Ureter (tissue), 1 donor: ENCODE measurements at regions not wholly inside any gene's neighbourhood (a gene's known extent, or its start where the extent isn't known, plus 50 kb on each side); places are given as distances from the start of the nearest gene placed in this dataset.

ENCODE experiments used
- DNase-seq: peaks from one replicate; pipeline ENCODE4 v3.0.0-alpha.2; 2020; ENCODE audit warnings: low spot score
- donor health status: DM: yes; HTN: yes; CAD: no.

DNA sequence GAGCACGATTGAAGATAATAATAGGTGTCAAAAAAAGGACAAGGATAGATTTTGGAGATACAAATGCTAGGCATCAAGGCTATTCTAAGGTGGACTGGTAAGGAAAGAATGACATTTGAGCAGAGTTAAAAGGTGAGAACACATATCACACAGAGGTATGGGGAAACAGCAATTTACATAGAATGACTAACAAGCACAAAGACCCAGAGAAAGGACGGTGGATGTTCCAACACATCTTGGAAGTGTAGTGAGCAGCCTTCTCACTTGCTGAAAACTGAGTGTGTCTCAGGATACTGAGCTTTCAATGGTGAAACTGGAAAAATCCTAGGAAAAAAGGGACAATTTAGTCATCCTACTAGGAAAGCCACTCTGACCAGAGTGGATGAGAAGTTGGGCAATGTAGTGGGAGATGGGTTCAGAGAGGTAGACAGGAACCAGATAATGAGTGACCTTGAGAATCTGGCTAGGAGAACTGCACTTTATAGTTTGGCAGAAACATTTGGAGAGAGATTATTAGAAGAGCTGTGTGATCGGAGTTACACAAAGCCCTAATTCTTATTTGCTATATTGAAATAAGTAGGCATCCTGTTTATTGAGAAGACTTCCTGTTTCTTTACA, 706.0 kb downstream of the KCNA4 start:
- DNase-seq, result no peak

DNA sequence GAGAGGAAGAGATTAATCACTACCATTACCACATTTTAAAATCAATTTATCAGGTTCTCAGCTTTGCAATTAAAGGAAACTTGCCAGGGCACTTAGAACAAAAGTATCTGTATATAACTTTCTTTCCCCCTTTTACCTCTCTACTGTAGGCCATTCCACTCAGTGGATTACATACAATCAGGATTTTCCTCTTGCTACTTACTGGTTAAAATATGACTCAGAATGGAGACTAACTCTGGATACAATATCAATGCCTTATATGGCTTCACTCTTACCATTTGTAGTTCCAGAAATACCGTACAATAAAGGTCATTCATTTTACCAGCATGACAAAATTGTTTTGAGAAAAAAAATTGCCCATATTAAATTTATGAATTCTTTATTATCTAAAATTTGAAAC, 706.8 kb downstream of the KCNA4 start:
- DNase-seq, result no peak

DNA sequence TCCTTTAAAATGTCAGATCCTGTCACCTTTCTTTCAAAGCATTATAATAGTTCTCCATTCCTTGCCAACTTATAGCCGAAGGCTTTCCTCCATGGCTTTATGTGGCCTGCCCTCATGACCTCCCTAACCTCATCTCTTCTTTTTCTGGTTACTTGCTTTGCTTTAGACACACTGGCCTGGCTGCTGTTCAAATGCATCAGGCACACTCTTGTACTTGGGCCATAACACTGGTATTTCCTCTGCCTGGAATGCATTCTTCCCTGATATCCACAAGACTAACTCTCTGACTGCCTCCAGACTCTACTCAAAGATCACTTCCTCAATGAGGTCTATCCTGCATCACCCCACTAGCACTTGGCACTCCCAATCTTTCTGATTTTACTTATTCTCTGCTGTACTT, 710.3 kb downstream of the KCNA4 start:
- no peak for DNase-seq

DNA sequence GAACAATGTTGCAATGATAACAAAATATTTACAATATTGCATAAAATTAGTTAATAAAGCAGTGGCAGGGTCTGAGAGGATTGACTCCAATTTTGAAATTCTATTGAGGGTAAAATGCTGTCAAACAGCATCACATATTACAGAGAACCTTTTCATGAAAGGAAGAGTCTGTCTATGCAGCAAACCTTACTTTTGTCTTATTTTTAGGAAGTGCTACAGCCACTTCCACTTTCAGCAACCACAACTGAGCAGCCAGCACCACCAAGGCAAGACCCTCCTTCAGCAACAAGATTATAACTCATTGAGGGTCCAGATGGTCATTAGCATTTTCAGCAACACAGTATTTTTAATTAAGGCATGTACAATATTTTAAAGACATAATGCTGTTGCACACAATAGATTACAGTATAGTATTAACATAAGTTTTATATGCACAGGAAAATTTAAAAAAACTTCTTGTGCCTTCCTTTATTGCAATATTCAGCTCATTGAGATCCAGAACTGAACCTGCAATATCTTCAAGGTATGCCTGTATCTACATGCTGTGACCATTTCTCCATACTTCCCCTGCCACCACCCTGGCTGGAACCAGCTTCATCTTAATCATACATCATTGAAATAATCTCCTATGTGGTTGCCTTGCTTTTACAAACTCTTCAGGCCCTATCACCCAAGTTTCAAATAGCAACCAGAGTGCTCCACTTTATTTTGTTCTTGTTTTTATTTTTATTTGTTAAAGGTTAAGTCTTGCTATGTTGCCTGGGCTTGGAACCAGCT, 711.2 kb downstream of the KCNA4 start:
- no peak for DNase-seq

DNA sequence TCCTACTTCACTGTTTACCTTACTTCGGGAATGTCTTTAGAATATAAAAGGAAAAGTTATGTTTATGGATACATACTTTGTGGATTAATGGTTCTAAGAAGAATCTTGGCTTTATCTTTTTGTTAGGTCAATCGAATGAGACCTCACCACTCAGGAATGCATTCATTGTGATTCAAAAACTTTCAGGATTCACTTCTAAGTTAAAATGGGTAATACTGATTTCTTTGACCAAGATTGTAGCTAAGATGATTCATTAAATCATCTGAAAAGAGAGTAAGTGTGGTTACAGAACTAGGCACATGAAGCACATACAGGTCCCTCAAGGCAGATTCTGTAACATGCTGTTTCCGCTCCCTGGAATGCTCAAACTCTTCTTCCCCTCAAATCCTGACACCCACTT, 716.4 kb downstream of the KCNA4 start:
- DNase-seq, result no peak

DNA sequence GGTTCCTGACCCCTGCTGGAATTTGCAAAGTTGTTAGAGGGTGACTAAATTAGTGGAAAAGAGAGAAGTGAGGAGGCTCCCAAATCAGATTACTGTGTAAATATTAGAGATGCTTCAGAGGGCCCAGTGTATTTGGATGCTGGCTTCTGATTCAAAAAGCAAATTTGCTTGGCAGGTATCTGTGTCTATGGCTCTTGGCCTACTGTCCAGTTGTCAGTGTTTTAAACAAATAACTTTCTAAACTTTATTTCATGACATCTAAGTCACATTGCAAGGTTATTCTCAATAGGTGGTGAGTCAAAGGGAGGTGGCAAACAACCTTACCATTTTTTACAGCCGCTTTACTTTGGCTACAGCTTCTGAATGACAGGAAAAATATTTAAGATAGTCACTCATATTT, 720.1 kb downstream of the KCNA4 start:
- DNase-seq, result no peak

DNA sequence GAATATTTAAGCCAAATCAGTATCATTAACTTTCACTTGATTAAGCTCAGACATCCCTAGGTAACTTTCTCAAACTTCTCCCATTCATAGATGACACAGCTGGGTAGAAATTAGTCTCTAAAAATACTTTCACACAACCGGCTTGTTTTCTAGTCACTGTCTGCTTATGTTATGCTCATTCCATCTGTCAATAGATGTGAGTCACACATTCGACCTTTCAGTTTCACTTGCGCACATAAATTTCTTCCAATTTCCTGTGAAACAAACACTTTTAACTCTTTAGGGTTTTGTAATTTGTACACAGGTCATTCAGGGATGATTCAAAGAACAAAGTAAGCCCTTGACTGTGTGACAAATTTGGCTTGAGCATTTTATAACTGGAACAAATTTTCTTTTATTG, 723.0 kb downstream of the KCNA4 start:
- no peak for DNase-seq

DNA sequence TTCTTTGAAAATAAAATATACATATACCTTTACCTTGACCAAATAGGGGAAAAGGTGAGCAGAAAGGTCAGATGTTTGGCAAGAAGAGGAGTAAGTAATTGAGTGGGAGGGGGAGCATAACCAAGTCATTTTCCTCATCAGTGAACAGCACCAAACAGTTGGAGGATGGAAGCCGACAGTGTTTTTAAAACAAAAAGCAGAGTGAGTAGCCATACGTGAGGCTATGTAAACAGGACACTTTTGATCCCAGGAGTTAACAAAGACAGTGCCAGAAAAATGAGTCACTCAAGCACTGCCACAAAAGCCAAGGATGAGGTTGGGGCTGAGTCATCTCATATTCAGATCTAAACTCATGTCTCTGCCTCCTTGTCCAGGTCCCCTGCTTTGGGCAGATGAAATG, 734.7 kb downstream of the KCNA4 start:
- no peak for DNase-seq

DNA sequence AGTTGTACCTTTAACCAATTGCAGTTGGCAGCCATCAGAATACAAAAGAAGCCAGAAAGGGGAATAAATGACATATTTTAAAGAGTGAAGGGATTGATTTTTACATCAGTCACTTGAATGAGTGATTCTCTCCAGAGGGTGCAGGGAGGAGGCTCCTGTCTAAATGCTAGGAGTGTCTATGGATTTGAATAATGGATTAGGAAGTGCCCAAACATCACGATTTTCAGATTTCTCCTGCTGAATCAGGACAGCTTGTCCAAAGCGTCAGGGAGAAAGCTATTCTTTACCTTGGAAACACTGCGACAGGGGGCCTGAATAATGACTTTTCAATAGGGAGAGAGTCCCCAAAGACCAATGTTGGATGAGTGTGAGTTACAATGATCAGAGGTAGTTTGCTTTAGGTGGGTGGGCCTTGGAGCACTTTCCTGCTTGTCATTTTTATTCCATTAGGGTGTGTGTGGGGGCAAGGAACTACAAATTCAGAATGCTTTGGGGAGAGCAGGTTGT, 735.5 kb downstream of the KCNA4 start:
- DNase-seq, result no peak

DNA sequence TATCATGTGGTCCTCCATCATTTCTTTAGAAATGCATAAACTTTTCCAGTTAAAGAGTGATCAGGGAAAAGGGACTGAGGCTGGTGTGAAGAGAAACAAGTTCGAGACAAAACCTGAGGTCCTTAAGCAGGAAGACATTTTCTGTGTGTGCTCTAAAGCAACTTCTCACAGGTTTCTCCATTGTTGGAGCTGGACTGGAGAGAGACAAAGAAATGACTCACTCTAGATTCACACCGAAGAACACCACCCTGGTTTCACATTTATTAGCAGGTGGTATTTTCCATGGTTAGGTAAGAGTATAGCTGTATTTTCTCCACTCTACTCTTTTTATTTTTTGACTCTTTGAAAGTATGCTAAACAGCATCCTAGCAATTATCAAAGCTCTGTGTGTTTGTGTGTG, 736.4 kb downstream of the KCNA4 start:
- no peak for DNase-seq

DNA sequence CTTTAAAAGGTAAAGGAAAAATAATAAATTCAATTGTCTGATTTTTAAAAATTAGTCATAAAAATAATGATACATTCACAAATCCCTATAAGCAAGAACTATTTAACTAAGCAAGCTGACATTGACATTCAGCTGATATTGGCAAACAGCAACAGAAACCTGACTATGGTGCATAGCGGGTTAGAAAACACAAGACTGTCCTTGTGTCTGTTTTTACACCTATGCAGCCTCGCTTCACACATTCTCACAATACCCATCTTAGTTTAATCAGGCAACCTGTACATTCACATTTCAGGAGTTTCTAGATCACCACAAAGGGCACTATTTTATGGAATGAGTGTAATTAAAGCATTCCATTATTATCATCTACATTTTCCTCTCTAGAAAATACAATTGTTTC, 737.1 kb downstream of the KCNA4 start:
- no peak for DNase-seq

DNA sequence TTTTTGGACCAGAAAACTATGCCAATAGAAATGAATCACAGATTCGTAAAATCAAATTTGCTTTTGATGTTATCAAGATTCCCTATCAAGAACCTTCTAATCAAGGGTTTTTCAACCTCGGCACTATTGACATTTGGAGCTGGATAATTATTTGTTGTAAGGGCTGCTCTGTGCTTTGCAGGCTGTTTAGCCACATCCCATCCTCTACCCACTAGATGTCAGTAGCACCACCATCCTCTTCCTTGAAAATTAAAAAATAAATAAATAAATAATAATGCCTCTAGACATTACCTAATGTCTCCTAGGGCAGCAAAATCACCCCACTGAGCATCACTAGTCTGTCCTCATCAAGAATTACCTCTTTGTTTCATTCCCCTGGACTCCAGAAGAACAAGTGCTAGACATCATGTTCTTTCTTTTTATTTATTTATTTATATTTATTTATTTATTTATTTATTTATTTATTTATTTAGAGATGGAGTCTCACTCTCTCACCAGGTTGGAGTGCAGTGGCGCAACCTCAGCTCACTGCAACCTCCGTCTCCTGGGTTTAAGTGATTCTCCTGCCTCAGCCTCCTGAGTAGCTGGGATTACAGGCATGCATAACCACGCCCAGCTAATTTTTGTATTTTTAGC, 744.7 kb downstream of the KCNA4 start:
- no peak for DNase-seq

DNA sequence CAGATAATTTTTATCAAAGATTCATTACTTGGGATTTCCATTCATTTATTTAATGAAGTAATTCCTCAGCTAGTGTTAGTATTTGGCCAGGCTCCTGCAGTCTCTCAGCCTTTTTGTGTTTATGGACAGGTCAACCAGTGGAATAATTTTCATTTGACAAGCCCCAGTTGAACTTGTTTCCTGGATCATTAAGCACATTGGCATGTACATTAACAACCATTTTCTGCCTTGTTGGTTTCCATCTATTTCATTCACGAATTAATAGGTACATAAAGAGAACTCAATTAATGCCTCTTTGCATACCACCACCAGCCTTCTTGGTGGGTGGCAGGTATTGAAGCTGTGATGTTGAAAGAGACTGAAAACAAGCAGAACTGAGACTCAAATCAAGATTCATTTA, 745.2 kb downstream of the KCNA4 start:
- no peak for DNase-seq

DNA sequence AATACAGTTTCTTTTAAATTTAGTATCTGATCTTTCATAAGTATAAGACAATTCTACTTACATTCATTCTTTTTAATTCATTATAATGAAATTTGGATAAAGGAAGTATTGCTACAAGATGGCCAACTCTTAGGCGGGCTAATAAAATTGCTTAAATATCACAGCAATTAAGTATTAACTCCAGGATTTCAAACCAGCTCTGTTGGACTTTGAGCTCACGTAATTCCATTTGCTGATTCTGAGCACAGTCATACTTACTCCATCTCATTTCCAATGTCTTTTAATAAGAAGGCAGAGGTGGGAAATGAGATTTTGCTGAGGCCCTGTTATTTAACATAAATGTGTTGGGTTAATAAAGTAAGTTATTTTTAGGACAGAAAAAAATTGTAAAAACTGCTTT, 748.1 kb downstream of the KCNA4 start:
- DNase-seq, result no peak

DNA sequence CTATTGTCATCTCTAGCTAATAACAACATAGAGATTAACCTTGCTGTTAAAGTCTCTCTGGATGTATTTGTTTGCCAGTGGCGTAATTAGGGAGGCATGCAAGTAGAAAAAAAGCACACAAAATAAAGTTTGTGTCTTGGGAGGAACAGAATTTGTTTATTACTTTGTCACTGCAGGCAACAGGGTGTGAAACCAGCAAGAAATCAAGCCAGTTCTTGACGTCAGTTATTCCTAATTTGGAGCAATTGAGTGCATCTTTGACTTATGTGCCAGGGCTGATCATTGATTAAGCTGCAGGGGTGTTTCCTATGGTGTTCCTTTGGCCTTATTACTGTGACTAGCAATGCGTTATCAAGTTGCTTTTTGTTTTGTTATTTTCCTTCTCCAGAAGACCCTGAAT, 751.0 kb downstream of the KCNA4 start:
- no peak for DNase-seq

DNA sequence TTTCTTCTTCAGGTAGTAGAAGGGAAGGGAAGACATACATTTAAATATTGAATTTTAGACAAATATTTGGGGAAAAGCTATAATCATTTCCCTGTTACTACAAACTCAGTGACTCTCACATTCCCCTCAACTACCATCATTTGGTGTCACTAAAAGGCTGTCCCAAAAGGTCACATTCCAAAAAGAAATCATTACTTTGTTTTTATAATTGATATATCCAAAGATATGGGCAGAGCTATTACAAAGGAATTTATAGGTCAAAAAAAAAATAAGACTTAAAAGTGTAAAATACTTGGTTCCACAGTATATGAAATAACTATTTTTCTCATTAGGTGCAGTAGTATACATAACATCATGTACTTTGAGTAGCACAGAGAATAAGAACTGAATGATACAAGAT, 751.4 kb downstream of the KCNA4 start:
- no peak for DNase-seq

DNA sequence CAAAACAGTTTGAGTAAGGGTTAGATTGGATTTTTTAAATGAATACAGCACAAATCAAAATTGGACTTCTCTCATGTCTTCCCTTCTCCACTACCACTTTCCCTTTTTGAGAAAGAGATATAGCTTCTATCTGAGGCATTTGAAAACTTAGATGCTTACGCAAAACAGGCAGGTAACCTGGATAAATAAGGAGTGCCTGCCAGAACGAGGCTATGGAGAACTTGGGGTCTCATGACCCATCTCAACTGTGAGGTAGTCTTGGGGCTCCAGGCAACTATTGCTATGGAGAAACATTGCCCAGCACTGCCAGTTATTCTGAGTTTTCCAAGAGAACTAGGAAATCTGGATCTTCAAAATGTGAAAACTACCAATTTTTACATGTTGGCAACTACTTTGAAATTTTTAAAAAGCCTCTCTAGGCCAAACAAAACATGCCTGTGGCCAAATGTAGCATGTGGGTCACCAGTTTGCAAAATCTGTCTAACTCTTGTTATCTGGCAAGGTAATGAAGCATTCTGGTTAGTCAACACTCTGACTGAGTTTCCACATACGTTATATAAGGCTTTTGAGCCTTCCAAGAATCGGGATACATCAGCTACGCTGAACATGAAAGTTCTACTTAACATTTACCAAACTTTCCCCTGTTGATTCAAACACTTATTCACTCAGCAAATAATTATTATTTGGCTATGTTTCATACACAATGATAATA, 752.7 kb downstream of the KCNA4 start:
- DNase-seq, result no peak

DNA sequence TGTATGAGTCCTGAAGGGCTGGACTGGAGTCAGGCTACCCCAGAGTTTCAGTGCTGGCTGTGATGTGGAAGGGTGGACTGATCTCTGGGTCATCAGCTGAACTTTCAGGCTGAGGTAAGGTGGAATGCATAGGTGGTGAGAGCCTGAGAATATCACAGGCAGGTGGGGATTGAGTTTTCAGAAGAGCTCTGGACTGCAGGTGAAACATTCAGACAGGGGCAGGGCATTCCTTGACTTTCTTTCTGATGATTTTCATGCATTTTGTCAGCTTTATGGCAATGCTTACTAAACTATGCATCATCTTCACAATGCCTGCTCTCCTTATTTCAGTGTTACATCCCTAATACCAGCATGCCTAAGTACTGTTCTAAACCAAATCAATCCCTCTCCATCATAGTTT, 755.0 kb downstream of the KCNA4 start:
- no peak for DNase-seq

DNA sequence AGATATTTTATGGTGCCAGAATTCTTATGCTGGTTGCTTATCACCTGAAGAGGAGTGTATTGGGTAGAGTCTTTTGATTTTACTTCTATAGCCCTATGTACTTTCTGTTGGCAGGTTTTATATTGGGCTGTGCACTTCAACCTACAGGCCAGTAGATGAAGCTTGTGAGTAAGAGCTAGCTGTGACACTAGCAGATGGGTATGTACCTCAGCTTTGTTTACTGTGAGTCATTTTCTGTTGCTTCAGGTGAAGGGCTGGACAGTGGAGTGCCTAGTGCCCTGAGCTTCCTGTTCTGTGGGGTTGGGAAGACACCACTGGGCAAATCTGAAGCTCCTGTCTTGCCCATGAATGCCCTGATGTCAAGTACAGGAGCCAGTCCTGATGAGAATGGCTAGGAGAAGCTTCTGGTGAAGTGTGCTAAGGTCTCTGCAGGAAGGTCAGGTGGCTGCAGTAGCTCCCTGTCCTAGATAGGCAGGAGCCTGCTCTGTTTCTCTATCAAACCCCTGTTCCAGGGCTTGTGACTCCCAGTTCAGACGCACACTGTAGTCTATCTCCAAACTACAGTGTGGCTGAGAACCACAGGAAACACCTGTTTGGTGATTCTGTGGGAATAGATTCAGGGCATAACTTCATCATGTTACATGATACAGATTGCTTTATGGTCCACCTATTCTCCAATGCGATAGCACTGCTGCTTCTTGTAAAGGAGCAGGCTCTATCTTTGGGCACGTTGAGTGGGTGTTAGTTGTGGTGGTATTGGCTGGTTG, 755.7 kb downstream of the KCNA4 start:
- no peak for DNase-seq

DNA sequence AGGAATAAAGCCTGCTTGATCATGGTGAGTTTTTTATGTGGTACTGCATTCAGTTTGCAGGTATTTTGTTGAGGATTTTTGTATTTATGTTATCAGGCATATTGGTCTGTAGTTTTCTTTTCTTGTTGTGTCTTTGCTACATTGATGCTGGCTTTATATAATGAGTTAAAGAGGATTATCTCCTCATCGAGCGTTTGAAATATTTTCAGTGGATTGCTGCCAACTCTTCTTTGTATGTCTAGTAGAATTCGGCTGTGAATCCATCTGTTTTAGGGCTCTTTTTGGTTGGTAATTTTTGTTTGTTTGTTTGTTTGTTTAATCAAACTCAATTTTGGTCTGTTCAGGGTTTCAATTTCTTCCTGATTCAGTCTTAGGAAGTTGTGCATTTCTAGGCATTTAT, 758.4 kb downstream of the KCNA4 start:
- no peak for DNase-seq

DNA sequence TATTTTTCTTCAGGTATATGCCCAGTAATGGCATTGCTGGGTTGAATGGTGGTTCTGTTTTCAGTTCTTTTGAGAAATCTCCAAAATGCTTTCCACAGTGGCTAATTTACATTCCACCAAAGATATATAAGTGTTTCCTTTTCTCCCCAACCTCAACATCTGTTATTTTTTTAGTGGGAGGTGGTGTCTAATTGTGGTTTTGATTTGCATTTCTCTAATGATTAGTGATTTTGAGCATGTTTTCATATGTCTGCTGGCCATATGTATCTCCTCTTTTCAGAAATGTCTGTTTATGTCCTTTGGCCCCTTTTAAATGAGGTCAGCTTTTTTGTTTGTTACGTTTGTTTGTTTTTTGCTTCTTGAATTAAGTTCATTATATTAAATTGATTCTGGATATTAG, 760.2 kb downstream of the KCNA4 start:
- DNase-seq, result no peak

DNA sequence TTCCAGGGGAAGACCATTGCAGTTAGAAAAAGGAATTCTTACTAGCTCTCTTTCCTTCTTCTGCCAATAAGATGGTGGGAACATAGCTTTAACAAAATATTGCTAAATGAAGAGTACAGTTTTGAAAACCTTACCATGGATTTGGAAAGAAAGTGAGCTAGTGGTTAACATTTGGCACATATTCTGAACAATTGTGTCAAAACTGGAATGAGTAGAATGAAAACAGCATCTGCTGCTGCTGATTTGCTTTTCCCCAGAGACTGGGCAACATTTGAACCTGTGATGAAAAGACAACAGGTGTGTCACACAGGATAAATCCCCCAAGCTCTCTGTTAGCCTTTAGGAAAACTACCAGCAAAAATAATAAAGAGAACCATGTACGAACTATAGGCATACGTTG, 761.4 kb downstream of the KCNA4 start:
- no peak for DNase-seq
